ENCODE measurements at regions not wholly inside any gene's neighbourhood (a gene's known extent, or its start where the extent isn't known, plus 50 kb on each side); places are given as distances from the start of the nearest gene placed in this dataset.

DNA sequence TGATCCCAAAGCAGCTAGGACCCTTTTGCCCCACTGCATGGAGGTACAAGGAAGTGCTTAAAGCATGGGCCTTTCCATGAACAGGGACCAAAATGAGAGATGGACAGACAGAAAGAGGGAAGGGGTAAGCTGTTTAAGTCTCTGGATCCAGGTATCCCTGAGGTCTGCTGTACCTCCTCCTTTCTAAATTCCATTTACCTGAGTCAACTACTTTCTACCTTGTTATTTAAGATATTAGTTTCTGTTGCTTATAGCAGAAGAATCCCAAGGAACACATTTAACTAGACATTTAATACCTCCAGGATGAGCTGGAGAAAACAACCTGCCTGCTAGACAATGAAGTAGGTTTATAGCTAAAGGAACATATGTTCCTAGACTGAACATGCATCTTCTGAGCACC lies 157.6 kb upstream of the TMCC3 start:
- TF ChIP-seq POLR2AphosphoS5 (IDR thresholded peaks at IDR 0.05; ENCODE audit: low read depth, low read length) (no peak), FOXP2 (optimal IDR thresholded peaks at IDR 0.05; ENCODE audit: borderline replicate concordance, extremely low read depth, extremely low read length, insufficient read depth) (no peak), TAF1 (IDR thresholded peaks at IDR 0.05; ENCODE audit: borderline replicate concordance, insufficient read depth, low read length) (no peak), SIN3A (IDR thresholded peaks at IDR 0.05; ENCODE audit: borderline replicate concordance, insufficient read depth, low read length) (no peak)
- TF ChIP-seq, protein P1, sequence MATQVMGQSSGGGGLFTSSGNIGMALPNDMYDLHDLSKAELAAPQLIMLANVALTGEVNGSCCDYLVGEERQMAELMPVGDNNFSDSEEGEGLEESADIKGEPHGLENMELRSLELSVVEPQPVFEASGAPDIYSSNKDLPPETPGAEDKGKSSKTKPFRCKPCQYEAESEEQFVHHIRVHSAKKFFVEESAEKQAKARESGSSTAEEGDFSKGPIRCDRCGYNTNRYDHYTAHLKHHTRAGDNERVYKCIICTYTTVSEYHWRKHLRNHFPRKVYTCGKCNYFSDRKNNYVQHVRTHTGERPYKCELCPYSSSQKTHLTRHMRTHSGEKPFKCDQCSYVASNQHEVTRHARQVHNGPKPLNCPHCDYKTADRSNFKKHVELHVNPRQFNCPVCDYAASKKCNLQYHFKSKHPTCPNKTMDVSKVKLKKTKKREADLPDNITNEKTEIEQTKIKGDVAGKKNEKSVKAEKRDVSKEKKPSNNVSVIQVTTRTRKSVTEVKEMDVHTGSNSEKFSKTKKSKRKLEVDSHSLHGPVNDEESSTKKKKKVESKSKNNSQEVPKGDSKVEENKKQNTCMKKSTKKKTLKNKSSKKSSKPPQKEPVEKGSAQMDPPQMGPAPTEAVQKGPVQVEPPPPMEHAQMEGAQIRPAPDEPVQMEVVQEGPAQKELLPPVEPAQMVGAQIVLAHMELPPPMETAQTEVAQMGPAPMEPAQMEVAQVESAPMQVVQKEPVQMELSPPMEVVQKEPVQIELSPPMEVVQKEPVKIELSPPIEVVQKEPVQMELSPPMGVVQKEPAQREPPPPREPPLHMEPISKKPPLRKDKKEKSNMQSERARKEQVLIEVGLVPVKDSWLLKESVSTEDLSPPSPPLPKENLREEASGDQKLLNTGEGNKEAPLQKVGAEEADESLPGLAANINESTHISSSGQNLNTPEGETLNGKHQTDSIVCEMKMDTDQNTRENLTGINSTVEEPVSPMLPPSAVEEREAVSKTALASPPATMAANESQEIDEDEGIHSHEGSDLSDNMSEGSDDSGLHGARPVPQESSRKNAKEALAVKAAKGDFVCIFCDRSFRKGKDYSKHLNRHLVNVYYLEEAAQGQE (IDR thresholded peaks at IDR 0.05; ENCODE audit: insufficient read depth in 1 of 2, low read depth in 2 of 2, low read length in 2 of 2) = no peak

DNA sequence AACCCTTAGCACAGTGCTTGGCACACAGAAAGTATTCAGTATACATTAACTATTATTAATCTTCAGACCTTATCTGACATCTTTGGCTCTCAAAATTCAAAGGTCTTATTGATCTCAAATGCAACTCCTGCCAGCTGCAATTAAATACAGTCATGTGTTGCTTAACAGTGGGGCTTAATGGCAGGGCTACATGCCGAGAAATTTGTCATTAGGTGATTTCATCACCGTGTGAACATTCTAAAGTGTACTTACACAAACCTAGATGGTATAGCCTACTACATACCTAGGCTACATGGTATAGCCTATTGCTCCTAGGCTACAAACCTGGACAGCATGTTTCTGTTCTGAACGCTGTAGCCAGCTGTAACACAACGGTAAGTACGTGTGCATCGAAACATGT lies 156.3 kb upstream of the TMCC3 start:
- TF ChIP-seq, protein P1 (IDR thresholded peaks at IDR 0.05; ENCODE audit: insufficient read depth in 1 of 2, low read depth in 2 of 2, low read length in 2 of 2) = no peak
- no peak for TF ChIP-seq FOXP2 (optimal IDR thresholded peaks at IDR 0.05; ENCODE audit: borderline replicate concordance, extremely low read depth, extremely low read length, insufficient read depth)

DNA sequence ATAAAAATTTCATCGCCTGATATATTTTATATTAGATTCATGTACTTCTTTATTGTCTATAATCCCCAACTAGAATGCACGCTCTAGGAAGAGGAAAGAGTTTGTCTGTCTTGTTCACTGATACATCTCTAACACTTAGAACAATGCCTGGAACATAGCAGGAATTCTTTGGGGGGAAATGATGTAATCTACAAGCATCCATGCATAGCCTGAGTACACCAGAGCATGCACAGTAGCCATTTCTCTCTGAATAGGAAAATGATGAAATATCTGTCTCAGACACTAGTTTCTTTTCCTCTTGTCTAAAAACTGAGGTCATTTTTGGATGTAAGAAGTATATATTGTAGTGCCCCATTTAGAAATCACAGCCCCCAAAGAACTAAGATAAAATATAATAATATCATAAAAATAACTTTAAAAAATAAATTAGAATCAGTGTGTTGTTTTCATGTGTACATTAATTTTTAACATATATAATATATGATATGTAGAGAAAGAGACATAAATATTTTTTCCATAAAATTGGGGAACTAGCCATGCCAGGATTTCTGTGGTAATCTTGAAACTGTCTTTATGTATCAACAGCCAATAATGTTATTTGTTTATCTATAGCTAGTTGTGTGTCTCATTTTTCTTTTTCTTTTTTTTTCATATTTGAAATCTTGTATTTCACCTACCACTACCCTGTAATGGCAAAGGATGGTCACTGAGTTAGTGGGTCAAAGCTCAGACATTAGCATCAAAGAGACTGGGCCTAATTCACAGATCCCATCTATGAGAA lies 155.6 kb upstream of the TMCC3 start:
- TF ChIP-seq SIN3A (IDR thresholded peaks at IDR 0.05; ENCODE audit: borderline replicate concordance, insufficient read depth, low read length) (no peak), TAF1 (IDR thresholded peaks at IDR 0.05; ENCODE audit: borderline replicate concordance, insufficient read depth, low read length) (no peak), POLR2AphosphoS5 (IDR thresholded peaks at IDR 0.05; ENCODE audit: low read depth, low read length) (no peak), FOXP2 (optimal IDR thresholded peaks at IDR 0.05; ENCODE audit: borderline replicate concordance, extremely low read depth, extremely low read length, insufficient read depth) (no peak)
- TF ChIP-seq, protein P1 (IDR thresholded peaks at IDR 0.05; ENCODE audit: insufficient read depth in 1 of 2, low read depth in 2 of 2, low read length in 2 of 2) = no peak

DNA sequence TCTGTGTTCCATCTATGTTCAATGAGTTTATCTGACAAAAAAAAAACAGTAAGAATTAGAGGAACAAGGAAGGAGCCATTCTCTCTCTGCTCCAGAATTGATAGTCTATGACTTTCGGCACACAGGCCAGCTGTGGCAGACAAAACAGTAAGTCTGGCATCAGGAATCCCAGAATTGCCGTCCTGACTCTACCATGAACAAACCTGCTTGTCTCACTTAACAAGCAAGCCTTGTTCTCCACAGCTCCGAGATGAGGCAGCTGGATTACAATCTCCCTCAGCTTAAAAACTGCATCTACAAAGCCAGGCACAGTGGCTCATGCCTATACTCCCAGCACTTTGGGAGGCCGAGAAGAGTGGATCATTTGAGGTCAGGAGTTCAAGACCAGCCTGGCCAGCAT lies 153.6 kb upstream of the TMCC3 start:
- no peak for TF ChIP-seq FOXP2 (optimal IDR thresholded peaks at IDR 0.05; ENCODE audit: borderline replicate concordance, extremely low read depth, extremely low read length, insufficient read depth)
- TF ChIP-seq POLR2AphosphoS5 (IDR thresholded peaks at IDR 0.05; ENCODE audit: low read depth, low read length) = no peak
- TF ChIP-seq, protein P1 (IDR thresholded peaks at IDR 0.05; ENCODE audit: insufficient read depth in 1 of 2, low read depth in 2 of 2, low read length in 2 of 2) = no peak
- no peak for TF ChIP-seq SIN3A (IDR thresholded peaks at IDR 0.05; ENCODE audit: borderline replicate concordance, insufficient read depth, low read length)
- no peak for TF ChIP-seq TAF1 (IDR thresholded peaks at IDR 0.05; ENCODE audit: borderline replicate concordance, insufficient read depth, low read length)

DNA sequence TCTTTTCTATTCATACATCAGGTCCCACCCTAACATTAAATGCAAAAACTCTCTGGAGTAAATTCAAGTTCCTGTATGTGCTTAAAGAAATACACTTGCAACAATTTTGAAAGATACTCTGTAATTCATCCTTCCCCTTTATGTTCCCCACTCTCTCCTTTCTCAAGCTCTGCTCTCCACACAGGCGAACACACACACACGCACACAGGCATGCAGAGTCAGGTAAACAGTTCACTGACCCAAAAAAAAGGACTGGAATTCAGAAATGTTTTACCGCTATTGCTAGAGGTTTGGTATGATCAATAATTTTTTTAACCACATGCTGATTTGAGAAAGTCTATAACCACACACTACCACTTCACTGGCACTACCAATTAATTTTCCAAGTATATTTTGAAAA lies 152.4 kb upstream of the TMCC3 start:
- no peak for TF ChIP-seq POLR2AphosphoS5 (IDR thresholded peaks at IDR 0.05; ENCODE audit: low read depth, low read length)
- TF ChIP-seq, protein P1 (IDR thresholded peaks at IDR 0.05; ENCODE audit: insufficient read depth in 1 of 2, low read depth in 2 of 2, low read length in 2 of 2) = no peak
- TF ChIP-seq SIN3A (IDR thresholded peaks at IDR 0.05; ENCODE audit: borderline replicate concordance, insufficient read depth, low read length) = no peak
- TF ChIP-seq TAF1 (IDR thresholded peaks at IDR 0.05; ENCODE audit: borderline replicate concordance, insufficient read depth, low read length) = no peak
- no peak for TF ChIP-seq FOXP2 (optimal IDR thresholded peaks at IDR 0.05; ENCODE audit: borderline replicate concordance, extremely low read depth, extremely low read length, insufficient read depth)

All from PFSK-1 (cell line).